Right ventricle myocardium inferior (tissue), 1 donor: ENCODE measurements at regions not wholly inside any gene's neighbourhood (a gene's known extent, or its start where the extent isn't known, plus 50 kb on each side); places are given as distances from the start of the nearest gene placed in this dataset.

Source experiments
- ATAC-seq: fragments of 200-7000 bp; cut with Tn5 transposase; one replicate; pipeline ENCODE4 v1.9.1; 2020; ENCODE audit warnings: mild to moderate bottlenecking, moderate library complexity
- DNase-seq: peaks from one replicate; pipeline ENCODE4 v3.0.0; 2021; ENCODE audit errors: missing footprints
- intact Hi-C: fragments of 100-400 bp; cut with DNase I; formaldehyde crosslinking; loops from one replicate; pipeline ENCODE4 v1.11.0; 2022
- donor health status: DM: no; HTN: yes; CAD: no; lungs with severe emphysema.

DNA sequence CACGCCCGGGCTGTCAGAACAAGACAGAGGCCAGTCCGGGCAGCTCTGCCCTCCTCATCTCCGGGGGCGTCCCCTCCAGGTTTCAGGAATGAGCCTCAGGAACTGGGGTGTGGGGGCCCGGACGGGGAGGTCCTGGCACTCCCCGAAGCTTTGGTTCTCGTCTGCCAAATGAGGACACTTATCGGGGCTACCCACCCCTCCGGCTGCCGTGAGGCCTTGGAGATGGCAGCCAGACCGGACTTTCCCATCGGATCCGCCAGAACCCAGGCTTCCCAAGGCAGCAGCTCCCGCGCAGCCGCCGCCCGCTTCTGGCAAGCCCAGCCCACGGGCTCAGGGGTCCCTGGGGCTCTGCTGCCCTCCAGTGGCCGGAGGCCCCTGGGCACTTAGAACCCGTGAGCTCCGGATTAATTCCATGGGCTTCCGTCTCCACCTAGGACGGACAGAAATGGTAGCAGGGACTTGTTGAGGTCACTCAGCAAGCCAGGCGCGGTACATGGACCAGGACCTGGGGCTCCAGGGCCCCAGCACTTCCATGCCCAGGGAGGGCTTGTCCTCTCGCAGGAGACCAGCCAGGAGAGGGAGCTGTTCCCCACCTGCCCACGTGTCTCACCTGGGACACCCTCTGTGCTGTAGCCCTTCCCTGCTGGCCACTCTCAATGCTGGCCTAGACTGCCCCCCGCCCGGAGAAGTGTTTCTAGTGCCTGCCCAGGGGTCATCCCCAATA, 89.4 kb downstream of the LINGO1 start:
- DNase-seq (peak; percentile 92), ATAC-seq (peak; percentile 93)
- intact Hi-C loops, result loop anchor here (1.0 to 10.0 kb wide), 6 partner anchors 47 to 609 kb away; partner anchors contain the start of genes HMG20A, PEAK1 and RCN2

DNA sequence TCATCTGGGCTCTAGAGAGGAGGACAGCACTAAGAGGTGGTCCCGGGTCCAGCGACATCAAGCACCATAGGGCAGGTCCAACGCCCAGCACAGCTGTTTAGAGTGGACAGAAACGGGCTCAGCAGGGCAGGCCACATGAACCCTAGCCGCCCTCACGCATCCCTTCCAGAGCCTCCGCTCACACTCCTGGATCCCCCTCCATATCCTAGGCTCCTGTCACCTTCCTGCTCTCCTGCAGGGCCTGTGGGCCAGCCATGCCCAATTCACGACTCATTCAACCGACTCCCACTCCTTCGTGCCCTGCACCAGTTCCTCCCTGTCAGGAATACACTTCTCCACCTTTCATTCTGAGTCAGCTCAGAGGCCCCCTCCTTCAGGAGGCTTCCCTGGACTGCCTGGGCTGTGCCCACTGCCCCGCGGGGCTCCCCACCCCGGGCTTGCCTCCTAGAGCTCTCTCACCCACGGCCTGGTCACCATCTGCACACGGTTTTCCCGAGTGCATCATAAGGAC, 90.2 kb downstream of the LINGO1 start:
- ATAC-seq (no peak), DNase-seq (no peak)
- intact Hi-C loops, result loop anchor here (1.0 to 10.0 kb wide), 6 partner anchors 46 to 608 kb away; partner anchors contain the start of genes HMG20A, PEAK1 and RCN2

DNA sequence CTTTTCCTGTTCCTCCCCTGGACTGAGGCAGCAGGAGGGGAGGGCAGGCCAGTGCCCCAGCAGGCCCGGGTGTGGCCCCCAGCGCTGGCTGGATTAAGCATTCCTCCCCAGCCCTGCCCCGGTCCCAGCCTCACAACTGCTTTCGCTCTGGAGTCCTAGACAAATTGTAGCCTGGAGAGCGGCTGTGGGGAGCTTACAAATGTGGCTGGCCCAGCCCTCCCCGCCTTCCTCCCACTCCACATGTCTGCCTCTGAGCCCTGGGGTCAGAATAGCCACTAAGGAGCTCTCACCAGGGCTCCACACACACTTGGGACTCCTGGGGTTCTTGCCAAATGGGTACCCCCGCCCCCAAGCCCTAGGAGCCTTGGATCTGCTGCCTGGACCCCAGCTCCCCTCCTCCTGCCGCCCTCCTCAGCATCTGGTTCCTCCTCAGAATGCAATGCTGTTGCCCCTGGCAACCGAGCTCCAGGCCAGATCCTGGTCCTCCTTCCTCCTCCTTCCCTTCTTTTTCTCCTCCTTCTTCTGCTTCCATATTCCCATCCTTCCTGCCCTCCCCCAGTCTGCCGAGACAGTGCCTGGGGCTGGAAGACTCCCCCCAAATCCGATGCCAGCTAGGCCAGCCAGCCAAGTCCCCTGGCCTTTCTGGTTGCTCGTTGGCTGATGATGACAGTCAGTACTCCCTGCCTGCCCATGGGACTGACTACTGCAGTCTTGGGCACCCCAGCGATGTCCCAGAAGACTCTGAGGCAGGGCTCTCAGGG, 91.1 kb downstream of the LINGO1 start:
- DNase-seq, result no peak
- peak; percentile 20 for ATAC-seq
- intact Hi-C loops, result loop anchor here (2.0 to 10.0 kb wide), 5 partner anchors 45 to 607 kb away; partner anchors contain the start of genes HMG20A, PEAK1 and RCN2

DNA sequence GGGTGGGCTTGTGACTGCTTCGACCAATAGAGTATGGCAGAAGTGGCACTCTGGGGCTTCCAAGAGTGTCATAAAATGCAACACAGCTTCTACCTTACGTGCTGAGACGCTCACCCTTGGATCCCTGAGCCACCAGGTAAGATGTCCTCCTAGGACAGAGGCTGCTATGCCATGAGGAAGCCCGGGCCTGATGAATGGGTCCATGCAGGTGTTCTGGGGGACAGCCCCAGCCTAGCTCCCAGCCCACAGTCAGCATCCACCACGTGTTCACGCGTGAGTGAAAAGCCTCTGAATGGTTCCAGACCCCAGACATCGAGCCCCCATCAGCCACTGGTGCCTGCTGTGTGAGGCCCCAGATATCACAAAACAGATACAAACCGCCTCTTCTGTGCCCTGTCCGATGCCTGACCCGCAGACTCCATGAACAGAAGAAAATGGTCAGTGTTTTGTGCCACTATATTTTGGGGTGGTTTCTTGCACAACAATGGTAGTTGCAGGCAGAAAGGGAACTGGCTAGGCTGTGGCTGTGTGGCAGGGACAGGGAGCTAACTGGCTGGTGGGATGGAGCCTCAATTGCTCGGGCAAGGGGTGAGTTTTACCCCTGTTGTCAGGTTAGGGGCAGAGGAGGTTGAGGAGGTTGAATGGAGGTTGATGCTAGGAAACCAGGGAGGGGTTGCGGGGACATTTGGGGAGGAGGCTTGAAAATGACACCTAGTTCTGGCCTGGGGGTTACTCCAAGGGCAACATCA, 92.2 kb downstream of the LINGO1 start:
- intact Hi-C loops, result loop anchor here (5.0 to 10.0 kb wide), 2 partner anchors 118 to 606 kb away; partner anchors contain the start of genes HMG20A, PEAK1 and RCN2
- DNase-seq, result no peak
- ATAC-seq, result no peak

DNA sequence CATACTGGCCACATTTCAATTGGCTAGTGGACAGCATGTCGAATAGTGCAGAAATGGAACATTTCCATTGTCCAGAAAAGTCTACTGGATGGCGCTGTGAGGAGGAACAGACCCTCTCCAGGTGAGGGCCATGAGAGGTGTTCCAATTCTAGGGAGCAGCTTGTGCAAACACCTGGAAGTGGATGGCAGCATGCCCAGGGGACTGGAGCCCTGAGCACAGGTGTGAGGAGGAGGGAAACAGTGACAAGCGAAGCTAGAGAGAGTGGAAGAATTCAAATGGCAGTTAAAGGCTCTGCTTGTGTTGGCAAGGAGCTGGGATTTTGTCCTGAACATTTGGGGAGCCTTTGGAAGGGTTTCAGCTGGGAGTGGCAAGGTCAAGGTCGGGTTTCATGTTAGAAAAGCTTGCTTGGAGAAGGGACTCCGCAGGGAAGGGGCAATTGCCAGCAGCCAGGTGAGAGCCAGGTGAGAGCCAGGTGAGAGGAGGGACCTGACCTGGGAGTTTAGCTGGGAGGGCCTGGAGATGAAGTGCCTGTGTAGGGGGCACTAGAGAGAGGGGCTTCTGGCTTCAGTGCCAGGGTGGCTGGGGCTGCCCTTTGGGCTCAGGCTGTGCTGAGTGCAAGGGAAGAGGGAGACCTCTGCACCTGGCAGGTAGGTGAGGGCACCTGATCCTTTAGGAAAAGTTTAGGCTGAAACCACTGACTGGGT, 93.8 kb downstream of the LINGO1 start:
- ATAC-seq (no peak), DNase-seq (no peak)
- intact Hi-C loops, result no loop called here

DNA sequence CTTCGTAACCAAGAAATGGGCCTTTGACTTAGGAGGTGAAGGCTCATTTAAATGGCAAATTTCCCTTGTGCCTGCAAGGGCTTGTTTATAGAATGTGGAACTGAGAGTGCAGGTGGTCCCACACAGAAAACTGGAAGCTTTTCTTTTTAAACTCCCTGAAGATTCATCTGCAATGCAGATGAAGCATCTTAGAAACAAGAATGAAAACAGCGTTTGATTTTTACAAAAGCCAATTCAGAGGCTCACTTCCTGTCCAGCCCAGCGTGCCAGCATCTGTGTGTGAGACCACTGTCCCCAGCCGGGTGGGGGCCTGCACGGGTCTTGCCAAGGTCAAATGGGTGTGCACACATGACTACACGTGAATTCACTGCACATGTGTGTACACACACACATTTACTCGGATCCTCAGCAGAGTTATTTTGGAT, 94.7 kb downstream of the LINGO1 start:
- DNase-seq (no peak), ATAC-seq (no peak)
- intact Hi-C loops, result no loop called here

DNA sequence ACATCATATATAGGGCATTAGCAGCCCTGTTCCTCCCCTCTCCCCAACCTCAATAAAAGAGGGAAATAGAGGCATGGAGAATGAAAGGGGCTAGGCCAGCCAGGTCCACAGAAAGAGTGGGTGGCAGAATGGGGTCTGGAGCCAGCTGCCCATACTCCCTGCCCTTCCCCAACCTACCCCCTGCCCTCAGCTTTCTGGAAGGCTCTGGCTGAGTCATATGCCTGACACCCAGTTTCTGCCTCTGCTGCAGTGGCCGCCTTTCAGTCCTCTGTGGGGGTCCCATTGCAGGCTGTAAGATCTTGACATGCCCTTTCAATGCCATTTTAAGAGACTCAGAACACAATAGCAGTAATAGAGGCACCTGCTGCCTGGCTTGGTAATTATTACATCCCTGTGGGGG, 95.7 kb downstream of the LINGO1 start:
- DNase-seq (no peak), ATAC-seq (no peak)
- intact Hi-C loops, result no loop called here

DNA sequence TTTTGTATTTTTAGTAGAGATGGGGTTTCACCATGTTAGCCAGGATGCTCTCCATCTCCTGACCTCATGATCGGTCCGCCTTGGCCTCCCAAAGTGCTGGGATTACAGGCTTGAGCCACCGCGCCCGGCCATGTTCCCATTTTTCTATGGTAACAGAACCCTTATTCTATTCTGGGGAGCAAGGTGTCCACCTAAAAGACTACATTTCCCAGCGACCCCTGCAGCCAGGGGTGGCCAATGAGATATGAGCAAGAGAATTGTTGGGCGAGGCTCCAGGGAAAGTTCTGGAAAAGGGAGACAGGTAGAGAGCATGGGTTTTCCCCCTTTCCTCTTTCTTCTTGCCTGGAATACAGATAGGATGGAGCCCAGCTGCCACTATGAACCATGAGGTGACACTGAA, 96.9 kb downstream of the LINGO1 start:
- DNase-seq (no peak), ATAC-seq (no peak)
- intact Hi-C loops, result no loop called here
